HG03066 (cell line): ENCODE measurements at regions not wholly inside any gene's neighbourhood (a gene's known extent, or its start where the extent isn't known, plus 50 kb on each side); places are given as distances from the start of the nearest gene placed in this dataset.
"Not testable (repeated sequence)": the region's sequence is repeated elsewhere in the genome, so short reads cannot be mapped to it uniquely, and the experiment has no call there.

Experiments
- ATAC-seq: cut with Tn5 transposase; IDR thresholded peaks from one replicate; pipeline ENCODE4 v1.9.1; 2021; ENCODE audit warnings: low read depth; ENCODE audit not compliant: unreplicated experiment

DNA sequence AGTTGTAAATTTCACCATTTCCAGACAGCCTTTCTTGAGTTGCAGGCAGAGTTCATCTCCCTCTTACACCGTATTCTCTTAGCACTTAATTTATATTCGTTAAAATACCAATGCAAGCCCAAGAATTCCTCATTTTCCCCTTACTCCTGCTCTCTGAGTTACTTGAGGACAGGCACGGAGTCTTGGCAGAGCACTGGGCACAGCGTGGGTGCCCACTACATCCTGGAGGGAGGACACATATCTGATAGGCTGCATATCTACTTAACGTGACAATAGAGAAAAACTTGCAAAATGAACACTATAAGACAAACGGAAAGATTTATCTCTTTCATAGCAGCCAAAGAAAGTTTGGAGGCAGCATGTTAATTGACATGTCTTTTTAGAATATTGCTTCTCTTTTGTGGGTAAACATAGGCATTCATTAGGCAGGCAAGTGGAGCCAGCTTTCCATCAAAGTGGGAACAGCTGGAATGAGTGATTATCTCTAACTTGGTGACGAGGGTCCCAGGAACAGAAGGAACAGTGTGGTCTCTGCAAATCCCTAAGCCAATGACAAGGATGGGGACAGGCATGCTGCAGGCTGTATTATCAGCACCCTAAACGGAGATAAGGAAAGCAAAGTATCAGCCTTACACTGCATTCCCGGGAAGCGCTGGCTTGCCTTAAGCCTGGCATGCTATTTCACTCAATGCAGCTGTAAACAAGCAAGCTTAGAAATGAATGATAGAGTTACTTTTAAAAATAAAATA is 116.5 kb downstream of the RTP4 start:
- ATAC-seq = no peak

DNA sequence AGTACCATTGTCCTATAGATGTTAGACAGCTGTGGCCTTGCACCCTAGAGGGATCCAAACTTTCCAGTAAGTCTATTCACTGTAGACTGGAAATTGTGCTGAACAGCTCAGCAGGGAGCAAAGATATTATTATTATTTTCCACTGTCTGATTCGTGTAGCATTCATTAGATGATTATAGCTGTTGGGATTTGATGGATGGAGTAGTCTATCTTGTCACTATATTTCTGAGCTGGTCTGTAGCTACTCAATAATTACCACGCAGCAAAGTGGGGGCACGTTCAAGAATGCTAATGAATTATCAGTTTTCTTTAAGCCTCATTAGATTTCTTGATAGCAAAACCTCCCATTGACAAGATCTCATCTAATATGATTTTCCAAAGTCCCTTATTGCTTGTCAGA is 113.2 kb downstream of the RTP4 start:
- no peak for ATAC-seq

GRCh38 chr3:187475613-187476012 is 107.4 kb downstream of the RTP4 start:
- ATAC-seq = not testable (repeated sequence)

DNA sequence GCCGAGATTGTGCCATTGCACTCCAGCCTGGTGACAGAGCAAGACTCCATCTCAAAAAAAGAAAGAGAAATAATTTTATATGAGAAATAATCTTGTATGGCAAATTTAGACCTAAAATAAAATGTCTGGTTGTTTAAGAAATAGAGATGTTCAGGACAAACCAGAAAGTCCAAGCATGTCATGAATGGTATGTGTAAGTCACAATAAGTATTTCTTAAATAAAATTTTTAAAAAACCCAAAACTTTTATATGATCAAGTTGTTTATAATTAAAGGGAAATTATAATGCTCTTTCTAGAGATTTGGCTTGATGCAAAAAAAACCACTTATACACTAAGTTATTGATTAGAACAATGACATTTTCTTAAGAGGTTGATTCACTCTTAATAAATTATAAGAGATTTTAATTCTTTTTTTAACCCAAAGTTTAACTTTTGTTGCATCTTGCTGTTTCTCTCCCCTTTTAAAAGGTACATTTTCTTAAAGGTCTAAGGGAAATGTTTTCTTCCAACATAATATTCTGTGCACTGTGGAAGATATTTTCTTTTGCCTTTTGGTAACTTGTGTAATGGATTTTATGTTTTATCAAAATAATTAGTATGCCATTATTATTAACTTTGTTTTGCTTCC is 105.7 kb downstream of the RTP4 start:
- ATAC-seq = no peak

GRCh38 chr3:187466306-187466705 is 98.1 kb downstream of the RTP4 start:
- ATAC-seq = not testable (repeated sequence)

- no peak for ATAC-seq
Observed at GRCh38 chr3:187465503-187465902, 97.3 kb downstream of the RTP4 start.

DNA sequence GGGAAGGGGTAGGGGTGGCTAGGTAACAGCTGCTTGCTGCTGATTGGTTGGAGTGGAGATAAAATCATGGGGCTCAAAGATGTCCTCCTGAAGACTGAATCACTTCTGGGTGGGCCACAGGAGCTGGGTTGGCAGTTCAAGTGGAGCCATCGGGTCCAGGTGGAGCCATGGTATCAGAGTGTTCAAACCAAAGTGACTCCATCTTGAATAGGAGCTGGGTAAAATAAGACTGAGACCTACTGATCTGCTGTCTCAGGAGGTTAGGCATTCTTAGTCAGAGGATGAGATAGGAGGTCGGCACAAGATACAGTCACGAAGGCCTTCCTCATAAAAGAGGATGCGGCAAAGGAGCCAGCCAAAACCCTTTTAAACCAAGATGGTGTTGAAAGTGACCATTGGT is 96.5 kb downstream of the RTP4 start:
- no peak for ATAC-seq

DNA sequence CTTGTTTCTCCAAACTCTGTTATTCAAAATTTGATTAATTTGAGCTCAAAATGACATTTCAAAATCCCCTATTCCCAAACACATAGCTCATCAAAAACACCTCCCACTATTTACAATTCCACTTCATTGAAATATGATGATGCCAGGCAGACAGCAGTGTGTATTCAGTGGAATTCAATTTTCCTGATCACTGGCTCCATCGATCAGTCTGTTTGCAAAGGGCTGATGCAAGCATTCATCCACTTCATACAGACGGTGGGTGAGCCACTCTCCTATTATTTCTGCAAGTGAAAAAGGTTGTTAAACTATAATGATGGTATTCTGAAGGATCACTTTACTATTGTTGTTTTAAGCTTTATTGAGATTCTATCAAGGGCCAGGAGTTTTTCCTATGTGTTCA is 90.7 kb downstream of the RTP4 start:
- no peak for ATAC-seq

DNA sequence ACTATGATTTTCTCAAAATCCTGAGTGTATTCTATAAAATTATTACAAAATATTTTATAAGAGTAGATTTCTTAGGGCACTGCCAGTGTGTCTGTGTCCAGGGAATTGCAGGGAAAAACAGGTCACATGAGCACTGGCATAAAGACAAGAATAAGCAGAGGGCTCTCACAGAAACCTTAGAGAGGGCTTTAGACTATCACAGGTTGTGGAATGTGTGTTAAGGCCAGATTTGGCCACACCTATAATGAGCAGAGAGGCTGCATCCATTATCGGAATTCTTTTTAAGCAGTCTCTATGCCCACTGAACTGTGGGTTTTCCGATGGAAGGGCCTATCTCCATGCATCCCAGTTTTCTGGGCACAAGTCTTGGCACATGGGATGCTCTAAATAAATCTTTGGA is 90.2 kb downstream of the RTP4 start:
- no peak for ATAC-seq

GRCh38 chr3:187456250-187456649 is 88.1 kb downstream of the RTP4 start:
- ATAC-seq = no peak

GRCh38 chr3:187454085-187454815 is 86.1 kb downstream of the RTP4 start:
- no peak for ATAC-seq

DNA sequence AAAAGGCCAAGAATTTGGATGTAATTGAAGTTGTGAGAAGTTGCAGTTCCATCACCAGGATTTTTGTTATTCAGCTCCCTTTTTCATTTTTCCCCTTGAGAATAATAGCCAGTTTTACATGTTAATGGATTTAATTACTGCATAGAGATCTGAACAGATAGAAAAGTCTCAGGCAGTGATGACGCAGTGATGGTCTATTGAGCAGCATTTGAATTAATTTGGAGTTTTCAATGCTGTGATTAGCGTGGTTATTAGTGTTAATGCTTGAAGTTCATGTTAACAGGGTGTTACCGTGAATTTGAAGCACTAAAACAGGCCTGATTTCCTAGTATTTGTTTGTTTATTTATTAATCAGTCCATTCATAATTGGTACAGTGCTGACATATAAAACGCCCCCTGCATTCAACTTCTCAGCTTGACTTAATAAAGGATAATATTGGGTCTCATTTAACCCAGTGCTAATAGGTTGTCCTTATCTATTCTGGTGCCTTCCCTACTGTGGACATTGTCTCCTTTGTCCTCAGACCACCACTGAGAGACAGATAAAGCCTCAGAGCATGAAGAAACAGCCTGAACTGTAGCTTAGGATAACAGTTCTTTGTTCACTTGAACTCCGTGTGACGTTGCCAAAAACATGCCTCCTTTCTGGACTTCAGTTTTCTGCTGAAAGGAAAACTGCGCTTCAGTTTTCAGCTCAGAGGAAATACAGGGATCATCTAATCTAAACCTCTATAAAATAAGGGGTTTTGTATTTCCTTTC is 82.4 kb downstream of the RTP4 start:
- ATAC-seq = no peak

GRCh38 chr3:187448674-187449073 is 80.5 kb downstream of the RTP4 start:
- ATAC-seq = no peak

DNA sequence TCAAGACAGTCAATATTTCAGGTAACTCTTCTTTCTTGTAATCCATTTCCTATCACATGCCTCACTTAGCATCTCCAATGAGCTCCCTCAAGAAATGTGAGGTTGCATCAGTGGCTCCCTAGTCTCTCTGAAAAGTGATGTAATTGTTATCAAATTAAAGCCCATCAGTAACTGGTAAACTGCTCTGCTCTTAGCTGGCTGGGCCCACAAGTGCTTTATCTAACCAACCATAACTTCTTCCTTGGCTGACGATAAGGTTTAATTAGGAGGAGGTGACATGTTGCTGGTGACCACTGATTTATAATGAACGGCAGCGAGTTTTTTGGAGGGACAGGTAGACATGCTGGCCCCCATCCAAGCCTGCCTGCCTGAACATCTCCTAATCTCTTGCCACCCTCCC is 79.6 kb downstream of the RTP4 start:
- ATAC-seq = no peak

DNA sequence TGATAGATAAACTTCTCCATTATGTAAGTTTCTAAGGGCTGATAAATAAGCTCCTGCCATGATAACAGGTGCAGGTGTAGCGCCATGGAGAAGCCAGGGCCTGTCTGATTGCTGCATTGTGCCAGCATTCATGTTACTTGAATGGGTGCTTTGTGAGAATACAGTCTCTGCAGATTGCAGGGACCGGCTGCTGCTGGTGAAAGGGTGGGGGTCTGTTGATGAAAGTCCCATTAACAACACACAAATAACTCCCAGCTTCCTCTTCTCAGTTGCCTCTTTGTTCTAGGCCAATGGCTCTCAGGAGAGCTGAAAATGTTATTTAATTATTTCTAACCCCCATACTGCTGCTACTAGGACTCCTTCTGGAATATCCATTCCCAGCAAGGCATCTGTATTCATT is 77.2 kb downstream of the RTP4 start:
- ATAC-seq = no peak

GRCh38 chr3:187434524-187434923 is 66.3 kb downstream of the RTP4 start:
- ATAC-seq = no peak

- no peak for ATAC-seq
Observed at GRCh38 chr3:187430576-187430975, 62.4 kb downstream of the RTP4 start.
